SK-N-MC (cell line): ENCODE measurements at regions not wholly inside any gene's neighbourhood (a gene's known extent, or its start where the extent isn't known, plus 50 kb on each side); places are given as distances from the start of the nearest gene placed in this dataset.

Experiments
- DNase-seq: peaks from one replicate; pipeline ENCODE4 v3.0.0-alpha.2; 2011; ENCODE audit warnings: low read depth, low spot score
- H3K27ac ChIP-seq: fragments of 200-600 bp; sonication (generic); 2 replicates; pipeline ENCODE4 v1.5.1; 2016; ENCODE audit warnings: mixed run types
- H3K36me3 ChIP-seq: fragments of 200-600 bp; sonication (generic); 2 replicates; pipeline ENCODE4 v1.6.1; 2017; ENCODE audit warnings: antibody characterized with exemption, low read length, mixed read lengths; ENCODE audit not compliant: insufficient read depth
- H3K4me3 ChIP-seq: fragments of 200-600 bp; sonication (generic); 2 replicates; pipeline ENCODE4 v1.5.1; 2016
- H3K9ac ChIP-seq: fragments of 200-600 bp; sonication (generic); 2 replicates; pipeline ENCODE4 v1.8.0; 2017; ENCODE audit warnings: mixed run types, mixed read lengths; ENCODE audit not compliant: insufficient read length
- H3K9me3 ChIP-seq: fragments of 200-600 bp; sonication (generic); 2 replicates; pipeline ENCODE4 v1.6.1; 2017; ENCODE audit warnings: low read depth, mild to moderate bottlenecking, antibody characterized with exemption, low read length, moderate library complexity, mixed read lengths
- EZH2 ChIP-seq: fragments of 200-600 bp; sonication (generic); IDR thresholded peaks from one replicate; pipeline ENCODE4 v1.6.1; 2017; ENCODE audit warnings: antibody characterized with exemption
- FOXP2 ChIP-seq: optimal IDR thresholded peaks from 2 replicates; pipeline ENCODE3; 2011; ENCODE audit warnings: mild to moderate bottlenecking, moderate library complexity; ENCODE audit not compliant: insufficient read depth; ENCODE audit errors: extremely low read length, control extremely low read depth
- POLR2AphosphoS5 ChIP-seq: IDR thresholded peaks from 2 replicates; pipeline ENCODE4 v1.6.1; 2012; ENCODE audit warnings: mild to moderate bottlenecking, low read depth, low read length, borderline replicate concordance

DNA sequence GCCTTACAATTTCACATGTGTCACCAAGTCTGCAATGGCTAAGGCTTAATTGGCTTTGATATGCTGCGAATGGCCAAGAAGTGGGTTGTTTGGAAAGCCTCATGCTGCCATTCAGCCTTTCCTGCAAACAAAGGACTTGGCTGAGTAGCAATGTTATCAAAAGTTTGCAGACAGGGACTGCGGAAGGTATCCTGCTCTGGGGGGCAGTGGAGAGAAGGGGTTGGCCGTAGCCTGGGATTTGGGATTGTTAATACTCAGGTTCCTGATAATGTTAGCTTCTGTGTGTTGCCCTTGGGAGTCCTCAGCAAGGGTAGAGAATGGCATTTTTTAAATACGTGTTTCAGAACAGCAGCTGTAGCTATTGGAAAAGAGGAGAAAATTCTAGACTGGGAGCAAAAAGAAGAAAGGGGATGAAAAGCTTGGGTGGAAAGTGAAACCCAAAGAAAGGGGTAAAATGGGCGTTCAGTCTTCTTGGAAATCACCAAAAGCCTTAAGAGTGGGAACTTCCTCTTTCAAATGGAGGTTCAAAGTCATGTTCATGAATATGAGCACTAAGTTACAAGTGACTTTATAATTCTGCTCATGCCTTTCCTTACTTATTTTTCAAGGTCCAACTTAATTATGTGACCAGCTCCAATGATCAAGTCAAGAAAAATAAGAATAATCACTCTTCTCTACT lies 325.1 kb downstream of the RNF144A start:
- TF ChIP-seq EZH2, result no peak
- TF ChIP-seq POLR2AphosphoS5, result no peak
- TF ChIP-seq FOXP2, result no peak
- no peak for DNase-seq
- Histone ChIP-seq H3K4me3 (no peak overlapping the region), H3K9ac (no peak overlapping the region), H3K9me3 (no peaks in the 10 kb centered on the region), H3K36me3 (no peaks in the 10 kb centered on the region), H3K27ac (no peak overlapping the region)

DNA sequence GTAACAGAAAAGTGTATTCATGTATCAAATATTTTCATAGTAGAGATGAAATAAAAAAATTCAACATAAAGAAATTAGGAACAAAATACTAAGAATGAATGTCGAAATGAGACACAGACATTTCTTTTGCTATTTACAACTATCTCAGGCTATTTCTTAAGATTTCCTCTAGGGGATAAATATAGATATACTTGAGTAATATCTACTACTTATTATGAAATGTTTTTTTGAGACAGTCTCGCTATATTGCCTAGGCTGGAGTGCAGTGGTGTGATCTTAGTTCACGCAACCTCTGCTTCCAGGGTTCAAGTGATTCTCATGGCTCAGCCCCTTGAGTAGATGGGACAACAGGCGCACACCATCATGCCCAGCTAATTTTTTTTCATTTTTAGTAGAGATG lies 326.1 kb downstream of the RNF144A start:
- DNase-seq, result no peak
- no peak overlapping the region for H3K4me3 ChIP-seq
- no peak for TF ChIP-seq EZH2
- no peak for TF ChIP-seq FOXP2
- TF ChIP-seq POLR2AphosphoS5, result no peak

GRCh38 chr2:7256377-7256776 lies 339.2 kb downstream of the RNF144A start:
- Histone ChIP-seq H3K27ac (no peak overlapping the region), H3K4me3 (no peak overlapping the region), H3K9me3 (no peaks in the 10 kb centered on the region), H3K36me3 (no peaks in the 10 kb centered on the region), H3K9ac (no peak overlapping the region)
- no peak for DNase-seq
- no peak for TF ChIP-seq POLR2AphosphoS5
- no peak for TF ChIP-seq EZH2
- no peak for TF ChIP-seq FOXP2

More for the DNA sequence above, 326.1 kb downstream of the RNF144A start:
- Histone ChIP-seq H3K9ac (no peak overlapping the region), H3K27ac (no peak overlapping the region), H3K9me3 (no peaks in the 10 kb centered on the region), H3K36me3 (no peaks in the 10 kb centered on the region)

GRCh38 chr2:7262727-7263126 lies 345.5 kb downstream of the RNF144A start:
- Histone ChIP-seq H3K4me3 (no peak overlapping the region), H3K9me3 (no peaks in the 10 kb centered on the region), H3K27ac (no peak overlapping the region), H3K9ac (no peak overlapping the region), H3K36me3 (no peaks in the 10 kb centered on the region)
- TF ChIP-seq POLR2AphosphoS5 (no peak), FOXP2 (no peak), EZH2 (no peak)
- DNase-seq, result no peak

GRCh38 chr2:7264791-7265190 lies 347.6 kb downstream of the RNF144A start:
- DNase-seq, result no peak

GRCh38 chr2:7265286-7265685 lies 348.1 kb downstream of the RNF144A start:
- TF ChIP-seq FOXP2, result no peak
- no peak for TF ChIP-seq EZH2
- no peak for TF ChIP-seq POLR2AphosphoS5

More at GRCh38 chr2:7264791-7265190, 347.6 kb downstream of the RNF144A start:
- Histone ChIP-seq H3K4me3 (no peak overlapping the region), H3K36me3 (no peaks in the 10 kb centered on the region), H3K9ac (no peak overlapping the region), H3K27ac (no peak overlapping the region), H3K9me3 (no peaks in the 10 kb centered on the region)
- TF ChIP-seq EZH2 (no peak), FOXP2 (no peak), POLR2AphosphoS5 (no peak)

DNA sequence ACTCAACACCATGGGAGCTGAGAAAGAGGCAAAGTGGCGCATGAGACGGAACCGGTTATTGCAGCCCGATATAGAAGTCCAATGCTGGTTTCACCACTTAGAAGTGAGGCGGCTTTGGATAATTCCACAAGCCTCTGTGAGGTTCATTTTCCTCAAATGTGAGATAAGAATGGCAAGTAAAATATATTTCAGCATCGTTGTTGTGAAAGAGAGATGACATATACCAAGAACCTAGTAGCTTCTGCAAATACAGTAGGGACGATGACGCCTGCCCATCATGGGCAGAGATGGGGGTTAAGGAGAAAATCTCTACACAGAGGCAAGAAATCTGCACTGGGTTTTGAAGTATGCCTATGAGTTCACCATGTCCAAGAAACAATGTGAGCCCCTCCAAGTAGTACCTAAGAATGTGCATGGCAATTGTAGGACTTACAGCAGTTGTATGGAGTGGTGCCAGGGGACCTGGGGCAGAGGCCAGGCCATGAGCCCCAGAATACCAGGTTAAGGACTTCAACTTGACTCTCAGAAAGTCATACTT lies 352.0 kb downstream of the RNF144A start:
- DNase-seq, result no peak
- TF ChIP-seq EZH2, result no peak
- TF ChIP-seq POLR2AphosphoS5, result no peak
- Histone ChIP-seq H3K36me3 (no peaks in the 10 kb centered on the region), H3K4me3 (no peak overlapping the region), H3K9me3 (no peaks in the 10 kb centered on the region), H3K27ac (no peak overlapping the region), H3K9ac (no peak overlapping the region)

More at GRCh38 chr2:7265286-7265685, 348.1 kb downstream of the RNF144A start:
- DNase-seq, result no peak
- Histone ChIP-seq H3K9ac (no peak overlapping the region), H3K9me3 (no peaks in the 10 kb centered on the region), H3K27ac (no peak overlapping the region), H3K36me3 (no peaks in the 10 kb centered on the region), H3K4me3 (no peak overlapping the region)

DNA sequence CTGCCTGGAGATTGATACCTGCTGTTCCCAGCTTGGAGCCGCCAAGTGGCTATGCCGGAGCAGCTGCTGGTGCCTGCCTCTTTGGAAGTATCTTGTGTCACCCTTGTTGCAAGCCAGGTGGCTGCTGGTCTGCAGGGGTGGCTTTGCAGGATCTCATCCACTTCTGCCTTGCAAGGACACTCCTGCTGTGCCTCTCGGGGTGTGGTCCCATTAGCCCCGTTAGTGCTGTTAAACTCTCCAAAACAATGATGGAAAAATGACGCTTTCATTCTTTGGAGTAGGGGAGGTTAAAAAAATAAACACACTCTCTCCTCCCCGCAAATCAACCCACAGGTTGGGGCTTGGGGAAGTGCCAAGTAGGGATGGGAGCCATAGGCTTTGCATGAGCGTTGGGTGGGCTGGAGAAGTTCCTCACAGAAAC lies 352.8 kb downstream of the RNF144A start:
- Histone ChIP-seq H3K9me3 (no peaks in the 10 kb centered on the region), H3K36me3 (no peaks in the 10 kb centered on the region), H3K9ac (no peak overlapping the region), H3K27ac (no peak overlapping the region), H3K4me3 (no peak overlapping the region)
- no peak for DNase-seq
- no peak for TF ChIP-seq POLR2AphosphoS5
- TF ChIP-seq FOXP2, result no peak
- TF ChIP-seq EZH2, result no peak

- no peaks in the 10 kb centered on the region for H3K9me3 ChIP-seq
- H3K36me3 ChIP-seq, result no peaks in the 10 kb centered on the region
- H3K9ac ChIP-seq, result no peak overlapping the region
- H3K4me3 ChIP-seq, result no peak overlapping the region
- no peak overlapping the region for H3K27ac ChIP-seq
- TF ChIP-seq EZH2, result no peak
- TF ChIP-seq POLR2AphosphoS5, result no peak
- TF ChIP-seq FOXP2, result no peak
- no peak for DNase-seq
These were observed 355.0 kb downstream of the RNF144A start for GRCh38 chr2:7272210-7272609.
